ENCODE measurements at regions not wholly inside any gene's neighbourhood (a gene's known extent, or its start where the extent isn't known, plus 50 kb on each side); places are given as distances from the start of the nearest gene placed in this dataset.

DNA sequence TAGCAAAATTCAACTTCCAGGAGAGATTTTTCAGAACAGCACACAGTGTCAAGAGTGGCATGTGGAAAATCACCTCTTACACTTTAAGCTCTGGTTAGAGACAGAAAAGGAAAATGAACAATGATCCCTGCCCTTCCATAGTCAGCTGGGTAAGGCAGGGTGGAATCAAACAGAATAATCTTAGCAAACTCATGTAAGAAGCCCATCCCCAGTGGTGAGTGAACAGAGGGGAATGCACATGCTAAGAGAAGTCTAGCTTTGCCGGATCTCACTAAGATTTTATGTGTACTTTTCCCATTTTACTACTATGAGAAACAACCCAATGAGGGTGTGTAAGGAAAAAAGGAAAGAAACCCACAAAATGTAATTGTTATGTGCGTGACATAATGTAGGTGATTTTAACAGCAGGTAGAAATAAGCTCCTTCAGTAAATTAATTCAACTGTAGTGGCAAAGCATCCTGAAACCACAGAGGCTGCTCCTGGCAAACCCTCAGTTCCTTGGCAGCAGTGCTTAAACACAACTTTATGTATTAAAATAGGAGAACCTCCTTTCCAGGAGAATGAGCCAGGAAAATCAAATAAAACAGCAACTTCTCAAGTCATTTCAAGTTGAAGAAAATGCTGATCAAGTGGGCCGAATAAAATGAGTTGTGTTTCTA, 366.0 kb upstream of the TRPC7 start:
- ChIA-PET CTCF (interaction anchor here (0.7 kb wide), 1 partner anchor 39 kb away, joined by 3 read pairs; no protein-coding TSS in a partner anchor), POLR2A (no interaction called here)
- H3K4me3 ChIP-seq (ENCODE audit: low read depth, low read length): no peak overlapping the region
- no peaks in the 10 kb centered on the region for H3K36me3 ChIP-seq (ENCODE audit: control insufficient read depth in 2 of 2, insufficient read depth in 1 of 2, low read length in 2 of 2)
- H3K4me1 ChIP-seq (ENCODE audit: control insufficient read depth, insufficient read depth, low read length): peaks cover 20% of the 10 kb centered on the region
- TF ChIP-seq PRDM1 (tag by site-specific recombination; IDR thresholded peaks at IDR 0.05) (no peak), YY2 (tag by site-specific recombination; IDR thresholded peaks at IDR 0.05) (no peak), ZEB2 (tag by site-specific recombination; IDR thresholded peaks at IDR 0.05) (no peak), ZNF155 (tag by site-specific recombination; IDR thresholded peaks at IDR 0.05) (no peak), GLI4 (tag by site-specific recombination; IDR thresholded peaks at IDR 0.05) (no peak), ZNF394 (tag by site-specific recombination; IDR thresholded peaks at IDR 0.05; ENCODE audit: borderline replicate concordance) (no peak), ZNF677 (tag by site-specific recombination; IDR thresholded peaks at IDR 0.05) (no peak), SP7 (tag by site-specific recombination; IDR thresholded peaks at IDR 0.05) (peak; percentile 79), ZNF202 (tag by site-specific recombination; IDR thresholded peaks at IDR 0.05; ENCODE audit: borderline replicate concordance) (no peak), ZNF843 (tag by site-specific recombination; IDR thresholded peaks at IDR 0.05) (no peak), WT1 (tag by site-specific recombination; IDR thresholded peaks at IDR 0.05) (no peak), OSR2 (tag by site-specific recombination; IDR thresholded peaks at IDR 0.05) (peak; percentile 80), ZNF423 (tag by site-specific recombination; IDR thresholded peaks at IDR 0.05) (no peak), ZNF76 (tag by site-specific recombination; IDR thresholded peaks at IDR 0.05; ENCODE audit: borderline replicate concordance, low read depth) (no peak), ZNF221 (tag by site-specific recombination; IDR thresholded peaks at IDR 0.05; ENCODE audit: borderline replicate concordance) (no peak), ZNF660 (tag by site-specific recombination; IDR thresholded peaks at IDR 0.05) (no peak; the same call in 1 of the 2 replicates), ZBTB48 (tag by site-specific recombination; IDR thresholded peaks at IDR 0.05) (peak; percentile 32; the same call in 1 of the 2 replicates), FEZF1 (tag by site-specific recombination; IDR thresholded peaks at IDR 0.05) (no peak)
- TF ChIP-seq, protein P1, sequence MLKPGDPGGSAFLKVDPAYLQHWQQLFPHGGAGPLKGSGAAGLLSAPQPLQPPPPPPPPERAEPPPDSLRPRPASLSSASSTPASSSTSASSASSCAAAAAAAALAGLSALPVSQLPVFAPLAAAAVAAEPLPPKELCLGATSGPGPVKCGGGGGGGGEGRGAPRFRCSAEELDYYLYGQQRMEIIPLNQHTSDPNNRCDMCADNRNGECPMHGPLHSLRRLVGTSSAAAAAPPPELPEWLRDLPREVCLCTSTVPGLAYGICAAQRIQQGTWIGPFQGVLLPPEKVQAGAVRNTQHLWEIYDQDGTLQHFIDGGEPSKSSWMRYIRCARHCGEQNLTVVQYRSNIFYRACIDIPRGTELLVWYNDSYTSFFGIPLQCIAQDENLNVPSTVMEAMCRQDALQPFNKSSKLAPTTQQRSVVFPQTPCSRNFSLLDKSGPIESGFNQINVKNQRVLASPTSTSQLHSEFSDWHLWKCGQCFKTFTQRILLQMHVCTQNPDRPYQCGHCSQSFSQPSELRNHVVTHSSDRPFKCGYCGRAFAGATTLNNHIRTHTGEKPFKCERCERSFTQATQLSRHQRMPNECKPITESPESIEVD (tag by site-specific recombination; IDR thresholded peaks at IDR 0.05): peak; percentile 48
- H3K27ac ChIP-seq (ENCODE audit: extremely low read depth, low read depth, low read length): peak overlapping the region; percentile 66; the same call in 1 of the 2 replicates
- H3K9me3 ChIP-seq (ENCODE audit: control insufficient read depth, insufficient read depth, low read depth, low read length): no peaks in the 10 kb centered on the region

DNA sequence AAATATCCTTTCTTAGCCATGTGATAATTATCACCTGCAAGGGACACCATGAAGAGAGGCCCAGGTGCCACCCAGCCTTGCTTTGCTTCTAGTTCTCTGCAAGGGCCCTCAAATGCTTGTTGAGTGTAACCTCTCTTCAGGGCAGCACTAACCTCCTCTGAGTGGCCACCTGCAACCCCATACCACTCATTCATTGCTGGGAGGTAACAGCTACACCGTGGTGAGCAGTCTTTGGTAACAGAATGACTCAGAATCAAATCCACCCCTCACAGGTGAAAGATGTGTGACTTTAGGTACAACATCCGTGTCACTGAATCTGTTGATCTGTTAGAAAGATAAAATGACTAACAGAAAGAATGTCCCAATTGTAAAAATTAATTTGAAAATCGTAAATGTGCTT, 365.1 kb upstream of the TRPC7 start:
- Histone ChIP-seq H3K4me3 (ENCODE audit: low read depth, low read length) (no peak overlapping the region), H3K27ac (ENCODE audit: extremely low read depth, low read depth, low read length) (peak overlapping the region; percentile 66), H3K4me1 (ENCODE audit: control insufficient read depth, insufficient read depth, low read length) (peaks cover 20% of the 10 kb centered on the region), H3K9me3 (ENCODE audit: control insufficient read depth, insufficient read depth, low read depth, low read length) (no peaks in the 10 kb centered on the region), H3K36me3 (ENCODE audit: control insufficient read depth in 2 of 2, insufficient read depth in 1 of 2, low read length in 2 of 2) (no peaks in the 10 kb centered on the region)
- POLR2A ChIA-PET: interaction anchor here (0.9 to 1.2 kb wide), 3 partner anchors 9 to 310 kb away, joined by 3 read pairs; no protein-coding TSS in a partner anchor
- CTCF ChIA-PET: interaction anchor here (0.9 kb wide), 1 partner anchor 365 kb away, joined by 3 read pairs; the partner anchor contains the start of gene TRPC7
- no peak for TF ChIP-seq TCF7L2 (IDR thresholded peaks at IDR 0.05; ENCODE audit: borderline replicate concordance, low read depth, low read length)
- TF ChIP-seq ZFP3 (tag by site-specific recombination; IDR thresholded peaks at IDR 0.05; ENCODE audit: low read depth): no peak
- TF ChIP-seq, protein P2, sequence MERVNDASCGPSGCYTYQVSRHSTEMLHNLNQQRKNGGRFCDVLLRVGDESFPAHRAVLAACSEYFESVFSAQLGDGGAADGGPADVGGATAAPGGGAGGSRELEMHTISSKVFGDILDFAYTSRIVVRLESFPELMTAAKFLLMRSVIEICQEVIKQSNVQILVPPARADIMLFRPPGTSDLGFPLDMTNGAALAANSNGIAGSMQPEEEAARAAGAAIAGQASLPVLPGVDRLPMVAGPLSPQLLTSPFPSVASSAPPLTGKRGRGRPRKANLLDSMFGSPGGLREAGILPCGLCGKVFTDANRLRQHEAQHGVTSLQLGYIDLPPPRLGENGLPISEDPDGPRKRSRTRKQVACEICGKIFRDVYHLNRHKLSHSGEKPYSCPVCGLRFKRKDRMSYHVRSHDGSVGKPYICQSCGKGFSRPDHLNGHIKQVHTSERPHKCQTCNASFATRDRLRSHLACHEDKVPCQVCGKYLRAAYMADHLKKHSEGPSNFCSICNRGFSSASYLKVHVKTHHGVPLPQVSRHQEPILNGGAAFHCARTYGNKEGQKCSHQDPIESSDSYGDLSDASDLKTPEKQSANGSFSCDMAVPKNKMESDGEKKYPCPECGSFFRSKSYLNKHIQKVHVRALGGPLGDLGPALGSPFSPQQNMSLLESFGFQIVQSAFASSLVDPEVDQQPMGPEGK (tag by site-specific recombination; IDR thresholded peaks at IDR 0.05): no peak
- no peak for TF ChIP-seq ZNF561 (tag by site-specific recombination; IDR thresholded peaks at IDR 0.05; ENCODE audit: borderline replicate concordance)
- TF ChIP-seq, protein P3, sequence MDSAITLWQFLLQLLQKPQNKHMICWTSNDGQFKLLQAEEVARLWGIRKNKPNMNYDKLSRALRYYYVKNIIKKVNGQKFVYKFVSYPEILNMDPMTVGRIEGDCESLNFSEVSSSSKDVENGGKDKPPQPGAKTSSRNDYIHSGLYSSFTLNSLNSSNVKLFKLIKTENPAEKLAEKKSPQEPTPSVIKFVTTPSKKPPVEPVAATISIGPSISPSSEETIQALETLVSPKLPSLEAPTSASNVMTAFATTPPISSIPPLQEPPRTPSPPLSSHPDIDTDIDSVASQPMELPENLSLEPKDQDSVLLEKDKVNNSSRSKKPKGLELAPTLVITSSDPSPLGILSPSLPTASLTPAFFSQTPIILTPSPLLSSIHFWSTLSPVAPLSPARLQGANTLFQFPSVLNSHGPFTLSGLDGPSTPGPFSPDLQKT (IDR thresholded peaks at IDR 0.05; ENCODE audit: borderline replicate concordance, low read depth, low read length): no peak
- no peak for TF ChIP-seq ZNF404 (tag by site-specific recombination; IDR thresholded peaks at IDR 0.05)
- TF ChIP-seq, protein P4, sequence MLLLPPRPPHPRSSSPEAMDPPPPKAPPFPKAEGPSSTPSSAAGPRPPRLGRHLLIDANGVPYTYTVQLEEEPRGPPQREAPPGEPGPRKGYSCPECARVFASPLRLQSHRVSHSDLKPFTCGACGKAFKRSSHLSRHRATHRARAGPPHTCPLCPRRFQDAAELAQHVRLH (tag by site-specific recombination; IDR thresholded peaks at IDR 0.05): no peak
- no peak for TF ChIP-seq ZNF354C (tag by site-specific recombination; IDR thresholded peaks at IDR 0.05; ENCODE audit: borderline replicate concordance, low read depth)
- TF ChIP-seq ZNF133 (tag by site-specific recombination; IDR thresholded peaks at IDR 0.05): peak; percentile 48; the same call in 1 of the 2 replicates

All from HEK293 (cell line).